ENCODE measurements at regions not wholly inside any gene's neighbourhood (a gene's known extent, or its start where the extent isn't known, plus 50 kb on each side); places are given as distances from the start of the nearest gene placed in this dataset.
"Not testable (repeated sequence)": the region's sequence is repeated elsewhere in the genome, so short reads cannot be mapped to it uniquely, and the experiment has no call there.

GRCh38 chrX:148259990-148260389, 240.4 kb upstream of the AFF2 start:
- DNase-seq (ENCODE audit: low read depth in 4 of 4, low spot score in 3 of 4) = no peak

GRCh38 chrX:148265829-148266228, 234.6 kb upstream of the AFF2 start:
- no peak for DNase-seq (ENCODE audit: low read depth in 4 of 4, low spot score in 3 of 4)

DNA sequence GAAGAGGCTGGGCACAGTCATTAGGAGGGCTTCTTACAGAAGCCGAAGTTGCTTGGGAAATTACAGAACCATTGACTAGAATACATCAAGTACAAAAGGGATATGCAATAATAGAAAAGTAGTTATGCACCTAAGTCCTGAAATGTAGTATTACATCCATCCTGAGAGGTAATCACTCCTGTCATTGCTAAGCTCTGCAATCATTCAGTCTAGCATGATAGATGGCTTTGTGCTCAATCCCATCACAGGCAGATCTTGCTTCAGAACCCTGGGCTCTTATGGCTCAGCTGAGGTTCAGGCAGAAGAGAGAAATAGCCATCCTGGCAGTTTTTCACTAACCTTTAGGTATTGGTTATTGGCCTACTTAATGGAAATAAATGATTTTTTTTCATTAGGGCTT, 231.7 kb upstream of the AFF2 start:
- DNase-seq (ENCODE audit: low read depth in 4 of 4, low spot score in 3 of 4) = no peak

- DNase-seq (ENCODE audit: low read depth in 4 of 4, low spot score in 3 of 4) = no peak
Measured at GRCh38 chrX:148269513-148269912, 230.9 kb upstream of the AFF2 start.

DNA sequence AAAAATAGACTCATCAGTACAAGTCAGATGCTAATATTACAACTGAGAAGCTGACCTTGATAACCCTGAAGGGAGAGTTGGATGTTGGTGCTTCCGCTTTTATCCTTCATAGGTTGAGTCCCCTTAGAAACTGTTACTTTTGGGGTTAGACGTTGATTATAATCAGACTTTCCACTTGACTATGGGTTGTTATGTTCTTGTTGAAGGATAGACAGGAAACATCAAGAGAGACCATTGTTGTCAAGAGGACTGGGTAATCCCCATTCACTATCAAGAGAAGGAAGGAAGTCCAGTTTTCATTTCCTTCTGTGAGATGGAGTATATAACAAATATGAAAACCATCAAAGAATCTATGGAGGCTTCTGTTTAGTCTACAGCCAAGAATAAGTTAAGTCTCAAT, 229.9 kb upstream of the AFF2 start:
- DNase-seq (ENCODE audit: low read depth in 4 of 4, low spot score in 3 of 4) = no peak

DNA sequence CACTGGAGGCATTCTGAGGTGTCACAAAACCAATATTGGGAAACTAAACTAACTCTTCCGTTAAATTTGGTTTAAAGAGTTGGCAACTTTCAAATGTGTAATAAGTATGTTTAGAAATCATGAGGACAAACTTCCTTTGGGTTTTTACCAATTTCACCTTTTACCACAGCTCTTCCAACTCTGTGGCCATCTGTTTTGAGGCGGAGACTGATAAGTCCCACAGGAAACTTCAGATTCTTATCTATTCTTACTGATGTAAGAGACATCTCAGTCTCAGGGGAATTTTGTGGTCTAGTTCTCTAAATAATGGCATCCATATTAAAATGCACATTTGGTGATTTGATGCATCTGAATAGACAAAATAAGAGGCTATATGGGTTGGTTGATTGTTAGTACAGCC, 229.2 kb upstream of the AFF2 start:
- no peak for DNase-seq (ENCODE audit: low read depth in 4 of 4, low spot score in 3 of 4)

GRCh38 chrX:148281920-148282319, 218.5 kb upstream of the AFF2 start:
- no peak for DNase-seq (ENCODE audit: low read depth in 4 of 4, low spot score in 3 of 4)

DNA sequence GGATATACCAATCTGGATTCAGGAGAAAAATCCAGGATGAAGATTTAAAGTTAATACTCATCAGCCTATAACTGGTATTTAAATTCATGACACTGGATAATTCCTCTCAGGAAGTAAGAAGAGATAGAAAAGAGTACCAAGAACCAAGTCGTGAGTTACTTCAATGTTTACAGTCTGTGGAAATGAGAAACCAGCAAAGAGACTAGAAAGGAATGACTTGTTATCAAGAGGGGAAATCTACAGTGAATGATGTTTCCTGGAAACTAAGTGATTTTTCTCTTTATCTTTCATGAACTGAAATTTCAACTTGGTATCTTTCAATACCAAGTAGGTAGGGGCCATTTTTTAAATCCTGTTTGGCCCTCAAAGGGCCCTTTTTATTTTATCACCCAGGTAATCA, 217.9 kb upstream of the AFF2 start:
- no peak for DNase-seq (ENCODE audit: low read depth in 4 of 4, low spot score in 3 of 4)

- no peak for DNase-seq (ENCODE audit: low read depth in 4 of 4, low spot score in 3 of 4)
Measured at GRCh38 chrX:148284056-148284455, 216.4 kb upstream of the AFF2 start.

GRCh38 chrX:148284821-148285220, 215.6 kb upstream of the AFF2 start:
- DNase-seq (ENCODE audit: low read depth in 4 of 4, low spot score in 3 of 4) = no peak

DNA sequence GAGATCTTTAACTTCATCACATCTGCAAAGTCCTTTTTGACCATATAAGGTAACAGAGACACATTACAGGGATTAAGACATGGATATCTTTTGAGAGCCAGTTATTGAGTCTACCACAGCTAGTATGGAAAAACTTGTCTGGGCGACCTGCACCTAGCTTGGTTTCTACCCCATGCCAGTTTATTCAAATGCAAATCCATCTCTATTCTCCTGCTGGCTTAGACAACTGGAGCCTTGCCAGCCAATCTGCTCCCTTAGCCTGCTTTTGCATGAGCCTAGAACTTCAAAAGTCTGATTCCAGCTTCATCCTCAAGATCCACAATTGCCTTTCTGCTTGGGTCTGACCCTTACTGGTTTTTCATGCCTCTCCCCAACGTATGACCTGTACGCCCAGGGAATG, 212.0 kb upstream of the AFF2 start:
- no peak for DNase-seq (ENCODE audit: low read depth in 4 of 4, low spot score in 3 of 4)

- DNase-seq (ENCODE audit: low read depth in 4 of 4, low spot score in 3 of 4) = no peak
Measured at GRCh38 chrX:148290041-148290440, 210.4 kb upstream of the AFF2 start.

GRCh38 chrX:148290931-148291330, 209.5 kb upstream of the AFF2 start:
- no peak for DNase-seq (ENCODE audit: low read depth in 4 of 4, low spot score in 3 of 4)

DNA sequence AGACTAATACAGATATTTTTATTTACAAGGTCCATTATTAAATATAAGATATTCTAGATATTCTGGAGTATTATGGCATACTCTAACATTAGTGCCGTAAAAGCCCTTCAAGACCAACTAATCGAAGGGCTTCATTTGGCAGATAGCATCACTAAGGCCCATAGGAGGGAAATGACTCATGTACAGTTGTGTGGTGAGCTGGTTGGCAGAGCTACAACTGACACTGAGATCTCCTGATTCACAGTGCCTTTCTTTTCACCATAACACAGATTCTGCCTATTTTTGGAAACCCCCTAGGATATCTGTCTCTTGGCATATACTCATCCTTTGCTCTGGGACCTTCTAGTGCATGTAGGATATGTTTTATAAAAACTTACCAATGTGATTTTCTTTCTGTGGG, 201.7 kb upstream of the AFF2 start:
- DNase-seq (ENCODE audit: low read depth in 4 of 4, low spot score in 3 of 4) = no peak

GRCh38 chrX:148305214-148305613, 195.2 kb upstream of the AFF2 start:
- not testable (repeated sequence) for DNase-seq (ENCODE audit: low read depth in 4 of 4, low spot score in 3 of 4)

GRCh38 chrX:148309413-148309812, 191.0 kb upstream of the AFF2 start:
- DNase-seq (ENCODE audit: low read depth in 4 of 4, low spot score in 3 of 4) = no peak

DNA sequence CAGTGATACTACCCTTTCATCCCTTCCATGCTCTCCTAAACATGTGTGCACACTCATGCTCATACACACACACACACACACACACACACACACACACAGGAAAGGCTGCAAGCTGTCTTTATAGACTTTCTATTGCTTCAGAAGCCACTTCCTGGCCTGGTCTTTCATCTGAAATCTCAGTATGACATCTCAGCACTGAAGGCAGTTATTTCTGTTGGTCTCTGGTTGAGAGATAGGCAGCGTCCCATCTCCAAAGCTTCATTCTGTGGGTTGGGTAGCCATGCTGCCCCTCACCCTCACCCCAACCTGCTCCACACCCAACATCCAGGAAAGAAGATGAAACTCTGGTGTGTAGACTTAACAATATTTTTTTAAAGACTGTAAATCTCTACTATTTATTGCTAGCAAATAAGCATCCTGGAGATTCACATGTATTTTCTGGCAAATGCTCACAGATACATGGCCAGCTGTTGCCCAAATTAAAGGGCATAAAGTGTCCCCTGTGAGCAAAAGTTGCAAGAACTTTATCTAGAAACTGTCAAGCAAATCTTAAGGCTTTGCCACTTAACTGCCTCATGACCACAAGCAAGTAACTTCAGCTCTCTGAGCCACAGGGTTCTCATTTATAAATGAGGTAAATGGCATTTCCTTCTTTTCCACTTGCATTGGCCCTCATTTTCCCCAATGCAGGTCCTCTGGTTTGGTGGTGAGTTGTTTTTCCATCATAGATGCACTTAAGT, 189.8 kb upstream of the AFF2 start:
- DNase-seq (ENCODE audit: low read depth in 4 of 4, low spot score in 3 of 4) = no peak

DNA sequence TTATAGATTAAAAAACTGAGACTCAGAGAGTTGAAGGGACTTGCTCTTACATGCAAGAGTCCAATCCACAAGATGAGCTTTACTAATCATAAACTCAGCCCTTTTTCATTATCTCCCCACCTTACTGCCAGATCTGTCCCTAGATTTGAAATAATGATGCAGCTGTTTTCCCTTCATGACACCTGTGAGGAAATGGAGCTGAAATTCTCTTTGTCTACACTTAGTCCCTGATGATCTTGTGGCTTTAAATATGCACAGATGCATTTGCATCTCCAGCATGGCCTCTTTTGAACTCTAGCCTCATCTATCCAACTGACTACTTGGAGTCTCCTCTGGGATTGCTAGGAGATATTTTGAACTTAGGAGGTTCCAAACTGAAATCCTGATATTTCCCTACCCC, 188.9 kb upstream of the AFF2 start:
- DNase-seq (ENCODE audit: low read depth in 4 of 4, low spot score in 3 of 4) = no peak

DNA sequence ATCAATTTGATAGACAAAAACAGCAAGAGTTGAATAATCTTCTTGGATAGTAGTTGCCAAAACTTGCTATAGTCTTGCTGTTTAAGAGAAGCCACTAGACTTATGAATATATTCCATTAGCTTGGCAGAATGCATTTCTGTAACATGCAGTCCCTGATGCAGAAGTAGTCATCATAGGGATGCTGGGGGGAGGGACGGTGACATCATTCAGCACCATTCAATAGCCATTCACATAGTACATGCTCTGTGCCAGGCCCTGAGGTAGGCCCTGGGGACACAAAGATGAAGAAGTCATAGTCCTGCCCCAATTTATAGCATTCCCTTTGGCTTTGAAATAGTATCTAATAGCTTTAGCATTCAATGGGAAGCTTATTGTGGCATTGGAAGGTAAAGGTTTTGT, 185.5 kb upstream of the AFF2 start:
- DNase-seq (ENCODE audit: low read depth in 4 of 4, low spot score in 3 of 4) = no peak

DNA sequence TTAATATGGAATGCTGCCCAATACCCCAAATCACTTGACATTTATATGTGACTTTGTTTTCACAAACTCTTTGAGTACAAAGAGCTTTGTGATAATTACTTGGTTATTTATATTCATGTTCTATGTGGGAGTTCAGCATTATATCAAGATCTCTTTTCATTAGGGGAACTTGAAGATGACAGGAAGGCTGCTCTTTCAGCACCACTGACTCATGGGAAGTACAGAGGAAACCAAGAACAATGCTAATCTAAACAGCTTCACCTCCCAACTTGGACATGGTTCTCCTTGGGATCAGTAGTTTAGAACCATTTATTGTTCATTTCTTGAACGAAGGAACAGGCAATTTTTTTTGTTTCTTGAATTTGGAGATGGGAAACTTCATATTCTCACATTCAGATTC, 184.0 kb upstream of the AFF2 start:
- no peak for DNase-seq (ENCODE audit: low read depth in 4 of 4, low spot score in 3 of 4)

DNA sequence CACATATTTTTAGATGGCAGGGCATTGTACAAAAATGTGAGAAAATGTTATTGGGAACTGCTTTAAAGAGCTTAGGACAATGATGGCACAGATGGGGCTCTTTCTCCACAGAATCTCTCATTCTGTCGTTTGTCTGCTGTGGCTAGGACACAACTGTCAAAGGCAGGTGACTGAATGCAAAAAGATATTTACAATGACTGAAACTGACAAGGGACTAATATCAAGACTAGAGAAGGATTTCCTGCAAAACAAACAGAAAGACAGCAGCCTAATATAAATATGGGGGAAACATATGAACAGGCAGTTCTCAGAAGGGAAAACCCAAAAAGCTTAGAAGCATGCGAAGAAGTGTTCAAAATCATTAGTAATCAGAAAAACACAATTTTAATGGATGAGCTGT, 177.5 kb upstream of the AFF2 start:
- no peak for DNase-seq (ENCODE audit: low read depth in 4 of 4, low spot score in 3 of 4)

DNA sequence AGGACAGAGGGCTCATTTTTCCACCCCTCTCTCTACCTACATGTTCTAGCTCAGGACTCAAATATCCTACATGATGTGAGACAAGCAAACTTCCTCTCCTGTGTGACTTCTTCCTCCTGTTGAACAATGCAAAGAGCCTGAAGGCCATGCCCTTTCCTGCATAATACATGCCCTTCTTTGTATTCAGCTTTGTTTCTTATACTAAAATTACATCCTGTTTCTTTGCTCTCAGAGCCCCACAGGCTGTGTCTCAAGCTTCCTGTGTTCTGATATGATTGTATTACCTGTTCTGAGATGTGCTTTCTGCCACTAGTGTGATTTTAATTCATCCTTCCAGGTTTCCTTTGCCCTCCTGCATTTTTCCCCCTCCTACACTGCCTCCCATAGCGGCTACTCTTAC, 166.4 kb upstream of the AFF2 start:
- no peak for DNase-seq (ENCODE audit: low read depth in 4 of 4, low spot score in 3 of 4)

DNA sequence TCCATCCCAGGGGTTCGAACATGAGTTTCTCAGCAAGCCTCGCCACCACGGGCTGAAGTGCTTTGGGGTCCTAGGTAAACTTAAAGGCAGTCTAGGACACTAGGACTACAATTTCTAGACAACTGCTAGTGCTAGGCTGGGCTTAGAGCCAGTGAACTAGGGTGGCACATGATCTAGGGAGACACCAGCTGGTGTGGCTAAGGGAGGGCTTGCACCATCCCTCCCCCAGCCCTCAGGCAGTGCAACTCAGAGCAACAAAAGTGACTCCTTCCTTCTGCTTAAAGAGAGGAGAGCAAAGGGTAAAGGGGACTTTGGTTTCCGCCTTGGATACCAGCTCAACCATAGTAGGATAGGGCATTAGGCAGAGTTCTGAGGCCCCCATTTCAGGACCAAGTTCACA, 162.5 kb upstream of the AFF2 start:
- DNase-seq (ENCODE audit: low read depth in 4 of 4, low spot score in 3 of 4) = no peak

Data from right renal pelvis (tissue), 4 donors.